AG04449 (cell line): ENCODE measurements at regions not wholly inside any gene's neighbourhood (a gene's known extent, or its start where the extent isn't known, plus 50 kb on each side); places are given as distances from the start of the nearest gene placed in this dataset.

Source experiments
- CTCF ChIA-PET: fragments of 350-600 bp; formaldehyde crosslinking; extraction: SDS; loops from one replicate; lab custom pipeline; 2021; ENCODE audit warnings: antibody characterized with exemption; lab: Yijun Ruan, JAX
- POLR2A ChIA-PET: fragments of 400-600, 350-600 bp; formaldehyde crosslinking; extraction: SDS; loops from one replicate; lab custom pipeline; 2020; ENCODE audit warnings: antibody characterized with exemption, inconsistent platforms; lab: Yijun Ruan, JAX
- DNase-seq: peaks from one replicate; pipeline ENCODE4 v3.0.0-alpha.2; 2010; ENCODE audit warnings: low read depth, low spot score
- H3K4me3 ChIP-seq: 2 replicates; pipeline ENCODE4 v1.5.1; 2011; ENCODE audit warnings: low read depth, mild to moderate bottlenecking, control low read depth, low read length
- TF ChIP-seq, protein P1 (sequence below): IDR thresholded peaks from one replicate; pipeline ENCODE4 v1.5.1; 2011; ENCODE audit warnings: mild to moderate bottlenecking, moderate library complexity, low read length, control low read depth, inconsistent platforms; ENCODE audit not compliant: insufficient read depth; ENCODE audit errors: missing control alignments

DNA sequence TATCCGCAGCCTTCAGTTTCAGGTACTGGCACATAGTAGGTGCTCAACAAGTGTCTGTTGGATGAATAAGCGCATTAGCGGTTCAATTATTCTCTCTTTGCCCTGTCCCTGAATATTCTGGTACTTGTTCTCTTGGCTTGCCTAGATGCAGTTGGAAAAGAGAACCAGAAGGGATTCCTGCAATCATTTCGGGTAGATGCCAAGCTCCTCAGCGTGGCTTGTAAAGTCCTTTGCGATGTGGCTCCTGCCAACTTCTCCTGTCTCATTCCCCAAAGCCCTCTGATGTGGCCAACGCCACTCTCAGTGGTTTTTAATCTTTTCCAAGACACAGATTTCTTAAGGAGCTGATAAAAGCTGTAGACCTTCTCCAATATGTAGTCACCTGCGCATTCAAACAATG, 230.3 kb downstream of the SUDS3 start:
- TF ChIP-seq, protein P1, sequence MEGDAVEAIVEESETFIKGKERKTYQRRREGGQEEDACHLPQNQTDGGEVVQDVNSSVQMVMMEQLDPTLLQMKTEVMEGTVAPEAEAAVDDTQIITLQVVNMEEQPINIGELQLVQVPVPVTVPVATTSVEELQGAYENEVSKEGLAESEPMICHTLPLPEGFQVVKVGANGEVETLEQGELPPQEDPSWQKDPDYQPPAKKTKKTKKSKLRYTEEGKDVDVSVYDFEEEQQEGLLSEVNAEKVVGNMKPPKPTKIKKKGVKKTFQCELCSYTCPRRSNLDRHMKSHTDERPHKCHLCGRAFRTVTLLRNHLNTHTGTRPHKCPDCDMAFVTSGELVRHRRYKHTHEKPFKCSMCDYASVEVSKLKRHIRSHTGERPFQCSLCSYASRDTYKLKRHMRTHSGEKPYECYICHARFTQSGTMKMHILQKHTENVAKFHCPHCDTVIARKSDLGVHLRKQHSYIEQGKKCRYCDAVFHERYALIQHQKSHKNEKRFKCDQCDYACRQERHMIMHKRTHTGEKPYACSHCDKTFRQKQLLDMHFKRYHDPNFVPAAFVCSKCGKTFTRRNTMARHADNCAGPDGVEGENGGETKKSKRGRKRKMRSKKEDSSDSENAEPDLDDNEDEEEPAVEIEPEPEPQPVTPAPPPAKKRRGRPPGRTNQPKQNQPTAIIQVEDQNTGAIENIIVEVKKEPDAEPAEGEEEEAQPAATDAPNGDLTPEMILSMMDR, result no peak
- ChIA-PET CTCF (no interaction called here), POLR2A (no interaction called here)
- H3K4me3 ChIP-seq, result no peak overlapping the region
- DNase-seq, result no peak

DNA sequence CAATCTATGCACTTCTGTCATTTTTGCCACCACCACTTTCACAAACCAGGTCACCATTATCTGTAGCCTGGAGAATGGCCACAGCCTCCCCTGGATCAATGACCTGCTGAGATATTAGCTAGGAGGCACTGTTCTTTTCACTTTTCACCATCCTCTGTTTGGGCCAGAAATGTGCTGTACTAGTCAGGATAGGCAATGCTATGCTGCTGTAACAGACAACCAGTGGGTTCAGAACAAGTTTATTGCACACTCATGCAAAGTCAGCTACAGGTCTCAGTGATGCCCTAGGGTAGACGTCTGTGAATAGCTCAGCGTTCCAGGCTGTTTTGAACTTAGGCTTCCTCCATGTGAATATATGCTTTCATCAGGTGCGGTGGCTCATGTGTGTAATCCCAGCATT, 231.5 kb downstream of the SUDS3 start:
- no peak overlapping the region for H3K4me3 ChIP-seq
- CTCF ChIA-PET, result no interaction called here
- TF ChIP-seq, protein P1, result no peak
- POLR2A ChIA-PET, result no interaction called here
- DNase-seq, result no peak

DNA sequence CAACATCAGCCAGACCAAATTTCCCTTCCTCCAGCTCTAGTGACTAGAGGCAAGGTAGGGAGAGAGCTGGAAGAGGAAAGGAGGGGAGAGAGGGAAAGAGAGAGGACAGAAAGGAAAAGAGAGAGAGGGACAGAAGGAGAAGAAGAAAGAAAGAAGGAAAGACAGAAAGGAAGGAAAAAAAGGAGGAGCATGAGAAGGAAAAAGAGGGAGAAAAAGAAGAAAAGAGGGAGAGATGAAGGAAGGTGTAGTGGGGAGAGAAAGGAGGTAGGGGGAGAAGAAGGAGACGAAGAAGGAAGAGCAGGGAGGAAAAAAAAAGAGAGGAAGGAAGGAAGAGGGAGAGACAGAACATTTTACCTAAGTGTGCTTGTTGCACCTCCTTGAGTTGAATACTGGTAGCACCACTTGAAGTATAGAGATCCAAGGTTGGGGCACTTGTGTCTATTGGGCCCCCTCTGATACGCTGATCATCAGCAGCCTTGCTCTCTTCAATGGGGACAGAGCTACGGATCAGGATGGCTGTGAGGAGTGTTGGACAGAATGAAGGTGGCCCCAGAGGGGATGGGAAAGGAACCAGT, 232.5 kb downstream of the SUDS3 start:
- no peak for DNase-seq
- ChIA-PET CTCF (no interaction called here), POLR2A (no interaction called here)
- TF ChIP-seq, protein P1, result no peak
- no peak overlapping the region for H3K4me3 ChIP-seq

DNA sequence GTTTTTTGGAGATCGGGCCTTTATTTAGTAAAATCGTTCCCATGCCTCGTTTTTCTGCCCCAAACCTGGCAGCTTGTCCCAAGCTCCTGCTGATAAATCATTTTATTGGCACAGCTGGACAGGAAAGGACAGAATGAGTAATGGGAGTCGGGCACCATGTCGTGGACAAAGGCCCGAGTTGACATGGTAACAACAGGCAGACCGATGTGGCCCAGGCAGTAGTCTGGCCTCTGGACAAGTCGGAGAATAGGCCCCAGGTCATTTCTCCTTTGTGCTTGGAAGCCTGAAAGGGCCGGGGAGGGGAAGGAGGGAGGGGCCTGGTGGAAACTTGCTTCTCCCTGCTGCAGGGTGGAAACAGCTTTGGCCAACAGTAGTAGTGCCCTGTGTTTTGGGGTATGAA, 234.9 kb downstream of the SUDS3 start:
- H3K4me3 ChIP-seq, result no peak overlapping the region
- ChIA-PET POLR2A (no interaction called here), CTCF (no interaction called here)
- DNase-seq, result no peak
- TF ChIP-seq, protein P1, result no peak

DNA sequence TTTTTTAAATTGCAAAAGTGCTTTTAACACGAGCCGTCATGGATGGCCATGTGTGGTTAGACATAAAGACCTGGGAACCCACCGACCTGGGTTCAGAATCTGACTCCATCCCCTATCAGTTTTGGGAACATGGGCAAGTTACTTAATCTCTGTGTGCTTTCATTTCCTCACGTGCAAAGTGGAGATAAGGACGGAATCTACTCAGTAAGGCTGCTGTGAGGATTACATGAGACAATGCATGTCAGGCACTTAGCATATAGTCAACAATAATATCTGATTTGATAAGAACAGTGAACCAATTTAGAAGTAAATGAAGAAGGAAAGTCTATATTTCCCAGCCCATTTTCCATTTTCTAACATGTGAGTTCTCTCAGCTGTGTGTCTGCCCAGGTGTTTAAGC, 235.4 kb downstream of the SUDS3 start:
- no peak overlapping the region for H3K4me3 ChIP-seq
- POLR2A ChIA-PET, result no interaction called here
- CTCF ChIA-PET, result no interaction called here
- TF ChIP-seq, protein P1, result no peak
- no peak for DNase-seq

DNA sequence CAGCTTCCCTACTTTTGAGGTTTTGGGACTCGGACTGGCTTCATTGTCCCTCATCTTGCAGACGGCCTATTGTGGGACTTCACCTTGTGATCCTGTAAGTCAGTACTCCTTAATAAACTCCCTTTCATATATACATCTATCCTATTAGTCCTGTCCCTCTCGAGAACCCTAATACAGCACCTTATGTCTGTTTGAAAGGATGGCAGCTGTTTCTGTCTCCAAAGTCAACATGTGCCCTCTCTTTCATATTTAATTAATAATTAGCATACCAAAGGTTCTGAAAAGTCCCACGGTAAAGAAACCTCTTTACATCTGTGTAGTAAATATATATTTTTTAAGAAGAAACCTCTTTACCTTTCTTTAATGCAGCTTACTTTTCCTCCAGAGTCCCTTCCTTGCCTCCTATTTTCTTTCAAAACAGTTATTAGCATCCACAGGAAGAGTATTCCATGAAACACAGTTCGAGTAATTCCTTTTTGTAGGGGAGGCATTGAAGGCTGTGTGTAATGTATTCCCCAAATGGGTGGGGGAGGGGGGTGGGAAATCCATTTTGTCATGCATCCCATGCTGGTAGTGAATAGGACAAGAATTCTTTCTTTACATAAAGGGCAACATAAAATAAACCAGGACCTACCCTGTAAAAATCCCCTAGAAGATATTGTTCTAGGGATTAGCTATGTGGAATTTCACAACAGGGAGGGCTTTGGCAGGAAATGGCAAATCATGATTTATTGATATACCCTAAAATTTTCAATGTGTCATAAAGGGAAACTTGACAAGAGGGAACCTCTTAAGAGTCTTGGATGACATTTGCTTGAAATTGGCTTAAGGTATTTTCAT, 241.5 kb downstream of the SUDS3 start:
- ChIA-PET POLR2A (no interaction called here), CTCF (no interaction called here)
- H3K4me3 ChIP-seq, result no peak overlapping the region
- TF ChIP-seq, protein P1, result no peak
- no peak for DNase-seq
